HFFc6 (cell line): ENCODE measurements at regions not wholly inside any gene's neighbourhood (a gene's known extent, or its start where the extent isn't known, plus 50 kb on each side); places are given as distances from the start of the nearest gene placed in this dataset.
"Not testable (repeated sequence)": the region's sequence is repeated elsewhere in the genome, so short reads cannot be mapped to it uniquely, and the experiment has no call there.

ENCODE experiments used
- DNase-seq: peaks from one replicate; pipeline ENCODE4 v3.0.0-alpha.2; 2018
- H3K27ac Mint-ChIP-seq: 2 replicates; pipeline ENCODE4 v1.8.0; 2020; ENCODE audit warnings: mild to moderate bottlenecking, mixed read lengths
- H3K27me3 Mint-ChIP-seq: 2 replicates; pipeline ENCODE4 v1.8.0; 2021; ENCODE audit warnings: mild to moderate bottlenecking, moderate library complexity, mixed read lengths; ENCODE audit not compliant: insufficient read depth
- H3K36me3 Mint-ChIP-seq: 2 replicates; pipeline ENCODE4 v1.8.0; 2021; ENCODE audit warnings: low read depth, mixed read lengths
- H3K4me1 Mint-ChIP-seq: 2 replicates; pipeline ENCODE4 v1.8.0; 2020; ENCODE audit warnings: low read depth, mixed read lengths
- H3K4me3 Mint-ChIP-seq: 2 replicates; pipeline ENCODE4 v1.8.0; 2020; ENCODE audit warnings: mild to moderate bottlenecking, moderate library complexity, mixed read lengths
- H3K9me3 Mint-ChIP-seq: 2 replicates; pipeline ENCODE4 v1.8.0; 2020; ENCODE audit warnings: mild to moderate bottlenecking, mixed read lengths
- CTCF ChIP-seq: fragments of 200-600 bp; sonication (generic); IDR thresholded peaks from 2 replicates; pipeline ENCODE4 v1.5.0; 2021; ENCODE audit warnings: antibody characterized with exemption, mild to moderate bottlenecking

- no peak for DNase-seq
- Mint-ChIP-seq H3K4me1 (peaks cover 27% of the 10 kb centered on the region), H3K9me3 (no peaks in the 10 kb centered on the region), H3K36me3 (no peaks in the 10 kb centered on the region; the same call in 1 of the 2 replicates), H3K27ac (no peak overlapping the region), H3K4me3 (no peak overlapping the region), H3K27me3 (peaks cover 3% of the 10 kb centered on the region; the same call in 1 of the 2 replicates)
- no peak for TF ChIP-seq CTCF
Measured at GRCh38 chr6:44000164-44000842, 126.9 kb downstream of the MRPL14 start.

GRCh38 chr6:43999628-44000027 is 127.6 kb downstream of the MRPL14 start:
- TF ChIP-seq CTCF = no peak
- H3K27me3 Mint-ChIP-seq = peaks cover 1% of the 10 kb centered on the region; the same call in 1 of the 2 replicates
- H3K27ac Mint-ChIP-seq = no peak overlapping the region
- no peak overlapping the region for H3K4me3 Mint-ChIP-seq
- H3K9me3 Mint-ChIP-seq = no peaks in the 10 kb centered on the region
- DNase-seq = no peak
- H3K36me3 Mint-ChIP-seq = no peaks in the 10 kb centered on the region; the same call in 1 of the 2 replicates
- peaks cover 21% of the 10 kb centered on the region for H3K4me1 Mint-ChIP-seq

GRCh38 chr6:43998592-43999243 is 128.5 kb downstream of the MRPL14 start:
- peaks cover 20% of the 10 kb centered on the region for H3K4me1 Mint-ChIP-seq
- H3K36me3 Mint-ChIP-seq, H3K27ac Mint-ChIP-seq, DNase-seq, H3K4me3 Mint-ChIP-seq, H3K27me3 Mint-ChIP-seq, H3K9me3 Mint-ChIP-seq: not testable (repeated sequence)

GRCh38 chr6:43997990-43998585 is 129.2 kb downstream of the MRPL14 start:
- H3K4me3 Mint-ChIP-seq, H3K9me3 Mint-ChIP-seq, DNase-seq, H3K27ac Mint-ChIP-seq, H3K27me3 Mint-ChIP-seq, H3K36me3 Mint-ChIP-seq: not testable (repeated sequence)
- H3K4me1 Mint-ChIP-seq = peaks cover 20% of the 10 kb centered on the region

GRCh38 chr6:43997345-43997677 is 129.9 kb downstream of the MRPL14 start:
- Mint-ChIP-seq H3K27ac (peak overlapping the region; percentile 10; the same call in 1 of the 2 replicates), H3K36me3 (no peaks in the 10 kb centered on the region; the same call in 1 of the 2 replicates), H3K4me1 (peaks cover 20% of the 10 kb centered on the region), H3K9me3 (no peaks in the 10 kb centered on the region), H3K4me3 (no peak overlapping the region), H3K27me3 (no peaks in the 10 kb centered on the region; the same call in none of the 2 replicates)
- no peak for DNase-seq
- TF ChIP-seq CTCF = no peak

- peak; percentile 25; the same call in 1 of the 2 replicates for TF ChIP-seq CTCF
- peaks cover 20% of the 10 kb centered on the region for H3K4me1 Mint-ChIP-seq
- no peak for DNase-seq
- no peak overlapping the region for H3K4me3 Mint-ChIP-seq
- H3K9me3 Mint-ChIP-seq = no peaks in the 10 kb centered on the region
- no peaks in the 10 kb centered on the region; the same call in none of the 2 replicates for H3K27me3 Mint-ChIP-seq
- H3K27ac Mint-ChIP-seq = peak overlapping the region; percentile 84
- no peaks in the 10 kb centered on the region; the same call in 1 of the 2 replicates for H3K36me3 Mint-ChIP-seq
Measured at GRCh38 chr6:43996618-43997344, 130.5 kb downstream of the MRPL14 start.
